PC-9 (cell line): ENCODE measurements at regions not wholly inside any gene's neighbourhood (a gene's known extent, or its start where the extent isn't known, plus 50 kb on each side); places are given as distances from the start of the nearest gene placed in this dataset.

Experiments used
- EZH2 ChIP-seq: fragments of 200-600 bp; sonication (generic); IDR thresholded peaks from 2 replicates; pipeline ENCODE4 v1.8.0; 2017; ENCODE audit warnings: antibody characterized with exemption, low read depth
- TF ChIP-seq, protein P1 (sequence below): fragments of 200-600 bp; sonication (generic); conservative IDR thresholded peaks from 2 replicates; pipeline ENCODE4 v1.6.1; 2017; ENCODE audit warnings: mixed run types, antibody characterized with exemption, mild to moderate bottlenecking, moderate library complexity

DNA sequence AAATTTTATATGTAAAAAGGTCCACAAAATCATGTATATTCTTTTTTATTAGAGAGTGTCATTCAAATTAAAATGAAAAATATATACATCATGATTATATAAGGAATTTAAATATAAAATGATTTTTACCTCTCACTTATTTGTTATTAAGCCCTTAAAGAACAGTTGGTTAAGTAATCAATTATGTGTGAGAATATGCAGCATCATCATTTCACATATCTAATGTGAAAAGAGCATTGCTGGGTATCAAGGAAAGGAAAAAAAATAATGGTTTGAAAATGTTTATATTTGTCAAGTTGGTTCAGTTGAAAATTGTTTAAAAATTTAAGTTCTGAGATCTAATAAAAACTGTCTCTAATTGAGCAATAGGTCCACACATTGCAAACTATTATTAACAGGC lies 363.6 kb upstream of the GRM3 start:
- no peak for TF ChIP-seq EZH2
- TF ChIP-seq, protein P1, sequence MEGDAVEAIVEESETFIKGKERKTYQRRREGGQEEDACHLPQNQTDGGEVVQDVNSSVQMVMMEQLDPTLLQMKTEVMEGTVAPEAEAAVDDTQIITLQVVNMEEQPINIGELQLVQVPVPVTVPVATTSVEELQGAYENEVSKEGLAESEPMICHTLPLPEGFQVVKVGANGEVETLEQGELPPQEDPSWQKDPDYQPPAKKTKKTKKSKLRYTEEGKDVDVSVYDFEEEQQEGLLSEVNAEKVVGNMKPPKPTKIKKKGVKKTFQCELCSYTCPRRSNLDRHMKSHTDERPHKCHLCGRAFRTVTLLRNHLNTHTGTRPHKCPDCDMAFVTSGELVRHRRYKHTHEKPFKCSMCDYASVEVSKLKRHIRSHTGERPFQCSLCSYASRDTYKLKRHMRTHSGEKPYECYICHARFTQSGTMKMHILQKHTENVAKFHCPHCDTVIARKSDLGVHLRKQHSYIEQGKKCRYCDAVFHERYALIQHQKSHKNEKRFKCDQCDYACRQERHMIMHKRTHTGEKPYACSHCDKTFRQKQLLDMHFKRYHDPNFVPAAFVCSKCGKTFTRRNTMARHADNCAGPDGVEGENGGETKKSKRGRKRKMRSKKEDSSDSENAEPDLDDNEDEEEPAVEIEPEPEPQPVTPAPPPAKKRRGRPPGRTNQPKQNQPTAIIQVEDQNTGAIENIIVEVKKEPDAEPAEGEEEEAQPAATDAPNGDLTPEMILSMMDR, result no peak
